ENCODE measurements at regions not wholly inside any gene's neighbourhood (a gene's known extent, or its start where the extent isn't known, plus 50 kb on each side); places are given as distances from the start of the nearest gene placed in this dataset.

DNA sequence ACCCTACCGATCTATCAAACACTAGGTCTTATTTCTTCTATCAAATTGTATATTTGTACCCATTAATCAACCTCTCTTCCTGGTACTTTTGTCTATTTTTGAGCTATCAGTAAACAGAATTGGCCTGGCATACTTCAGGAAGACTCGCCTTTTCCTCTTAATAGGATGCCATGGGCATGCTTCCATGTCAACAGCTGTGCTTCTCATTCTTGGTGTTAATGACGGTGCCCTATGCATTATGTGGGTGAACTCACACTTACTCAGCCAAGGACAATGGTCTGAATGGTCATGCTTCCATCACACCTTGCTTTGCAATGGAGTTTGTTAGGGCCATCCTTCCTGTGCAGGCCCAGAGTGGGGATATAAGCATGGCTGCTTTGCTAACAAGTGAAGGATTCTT is 521.8 kb downstream of the MIAT start:
- TF ChIP-seq, protein P1, sequence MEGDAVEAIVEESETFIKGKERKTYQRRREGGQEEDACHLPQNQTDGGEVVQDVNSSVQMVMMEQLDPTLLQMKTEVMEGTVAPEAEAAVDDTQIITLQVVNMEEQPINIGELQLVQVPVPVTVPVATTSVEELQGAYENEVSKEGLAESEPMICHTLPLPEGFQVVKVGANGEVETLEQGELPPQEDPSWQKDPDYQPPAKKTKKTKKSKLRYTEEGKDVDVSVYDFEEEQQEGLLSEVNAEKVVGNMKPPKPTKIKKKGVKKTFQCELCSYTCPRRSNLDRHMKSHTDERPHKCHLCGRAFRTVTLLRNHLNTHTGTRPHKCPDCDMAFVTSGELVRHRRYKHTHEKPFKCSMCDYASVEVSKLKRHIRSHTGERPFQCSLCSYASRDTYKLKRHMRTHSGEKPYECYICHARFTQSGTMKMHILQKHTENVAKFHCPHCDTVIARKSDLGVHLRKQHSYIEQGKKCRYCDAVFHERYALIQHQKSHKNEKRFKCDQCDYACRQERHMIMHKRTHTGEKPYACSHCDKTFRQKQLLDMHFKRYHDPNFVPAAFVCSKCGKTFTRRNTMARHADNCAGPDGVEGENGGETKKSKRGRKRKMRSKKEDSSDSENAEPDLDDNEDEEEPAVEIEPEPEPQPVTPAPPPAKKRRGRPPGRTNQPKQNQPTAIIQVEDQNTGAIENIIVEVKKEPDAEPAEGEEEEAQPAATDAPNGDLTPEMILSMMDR (IDR thresholded peaks at IDR 0.05; ENCODE audit: insufficient read depth, low read depth, low read length) = no peak
- no peak for TF ChIP-seq EZH2 (IDR thresholded peaks at IDR 0.05; ENCODE audit: insufficient read depth, low read length)

Data from astrocyte (in vitro differentiated cells and primary cell).